PC-9 (cell line): ENCODE measurements at regions not wholly inside any gene's neighbourhood (a gene's known extent, or its start where the extent isn't known, plus 50 kb on each side); places are given as distances from the start of the nearest gene placed in this dataset.

ENCODE experiments used
- EZH2 ChIP-seq: fragments of 200-600 bp; sonication (generic); IDR thresholded peaks from 2 replicates; pipeline ENCODE4 v1.8.0; 2017; ENCODE audit warnings: antibody characterized with exemption, low read depth
- TF ChIP-seq, protein P1 (sequence below): fragments of 200-600 bp; sonication (generic); conservative IDR thresholded peaks from 2 replicates; pipeline ENCODE4 v1.6.1; 2017; ENCODE audit warnings: mixed run types, antibody characterized with exemption, mild to moderate bottlenecking, moderate library complexity

DNA sequence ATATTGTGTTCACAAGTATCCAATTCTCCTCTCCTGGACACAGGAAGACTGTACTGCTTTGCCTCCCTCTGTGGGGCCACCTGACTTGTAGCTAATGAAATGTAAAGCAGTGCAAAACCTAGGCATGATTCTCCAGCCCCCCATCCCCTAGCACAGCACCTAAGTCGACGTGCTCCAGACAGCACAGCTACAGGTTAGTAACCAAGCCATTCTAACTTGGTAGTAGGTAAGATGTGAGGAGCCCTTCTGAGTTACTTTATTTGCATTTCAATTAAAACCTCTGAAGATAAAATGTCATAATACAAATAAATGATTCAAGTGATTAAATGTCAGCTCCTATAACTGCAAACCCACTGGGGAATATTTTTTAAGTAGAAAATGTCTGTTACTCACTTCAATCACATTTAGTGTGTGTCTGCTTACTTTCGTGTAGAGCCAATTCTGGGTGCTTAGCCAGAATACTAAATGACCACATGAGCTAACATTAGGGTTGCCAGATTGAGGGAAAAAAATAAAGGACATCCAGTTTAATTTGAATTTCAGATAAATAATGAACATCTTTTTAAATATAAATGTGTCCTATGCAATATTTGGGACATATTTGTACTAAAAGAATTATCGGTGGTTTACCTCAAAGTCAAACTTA is 64.8 kb upstream of the HIF1A start:
- TF ChIP-seq, protein P1, sequence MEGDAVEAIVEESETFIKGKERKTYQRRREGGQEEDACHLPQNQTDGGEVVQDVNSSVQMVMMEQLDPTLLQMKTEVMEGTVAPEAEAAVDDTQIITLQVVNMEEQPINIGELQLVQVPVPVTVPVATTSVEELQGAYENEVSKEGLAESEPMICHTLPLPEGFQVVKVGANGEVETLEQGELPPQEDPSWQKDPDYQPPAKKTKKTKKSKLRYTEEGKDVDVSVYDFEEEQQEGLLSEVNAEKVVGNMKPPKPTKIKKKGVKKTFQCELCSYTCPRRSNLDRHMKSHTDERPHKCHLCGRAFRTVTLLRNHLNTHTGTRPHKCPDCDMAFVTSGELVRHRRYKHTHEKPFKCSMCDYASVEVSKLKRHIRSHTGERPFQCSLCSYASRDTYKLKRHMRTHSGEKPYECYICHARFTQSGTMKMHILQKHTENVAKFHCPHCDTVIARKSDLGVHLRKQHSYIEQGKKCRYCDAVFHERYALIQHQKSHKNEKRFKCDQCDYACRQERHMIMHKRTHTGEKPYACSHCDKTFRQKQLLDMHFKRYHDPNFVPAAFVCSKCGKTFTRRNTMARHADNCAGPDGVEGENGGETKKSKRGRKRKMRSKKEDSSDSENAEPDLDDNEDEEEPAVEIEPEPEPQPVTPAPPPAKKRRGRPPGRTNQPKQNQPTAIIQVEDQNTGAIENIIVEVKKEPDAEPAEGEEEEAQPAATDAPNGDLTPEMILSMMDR = no peak
- no peak for TF ChIP-seq EZH2
